NAMALWA (cell line): ENCODE measurements at regions not wholly inside any gene's neighbourhood (a gene's known extent, or its start where the extent isn't known, plus 50 kb on each side); places are given as distances from the start of the nearest gene placed in this dataset.
A peak's percentile ranks its signal among the peaks of the same experiment; 100 is the strongest.

Experiments
- DNase-seq: peaks from one replicate; pipeline ENCODE4 v3.0.0-alpha.2; 2015; ENCODE audit warnings: low spot score

DNA sequence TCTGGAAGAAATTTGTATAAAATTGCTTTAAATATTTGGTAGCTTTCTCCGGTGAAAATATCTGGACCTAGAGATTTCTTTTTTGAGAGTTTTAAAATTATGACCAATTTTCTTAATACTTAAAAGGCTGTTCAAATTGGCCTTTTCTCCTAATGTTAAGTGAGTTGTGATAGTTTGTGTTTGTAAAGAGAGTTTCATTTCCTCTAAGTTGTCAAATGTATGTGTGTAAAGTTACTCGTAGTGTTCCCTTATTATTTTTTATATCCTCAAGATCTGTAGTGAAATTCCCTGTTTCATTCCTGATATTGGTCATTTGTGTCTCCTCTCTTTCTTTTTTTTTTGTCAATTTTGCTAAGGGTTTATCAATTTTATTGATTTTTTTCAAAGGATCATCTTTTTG is 92.6 kb upstream of the CTNNB1 start:
- DNase-seq, result no peak

DNA sequence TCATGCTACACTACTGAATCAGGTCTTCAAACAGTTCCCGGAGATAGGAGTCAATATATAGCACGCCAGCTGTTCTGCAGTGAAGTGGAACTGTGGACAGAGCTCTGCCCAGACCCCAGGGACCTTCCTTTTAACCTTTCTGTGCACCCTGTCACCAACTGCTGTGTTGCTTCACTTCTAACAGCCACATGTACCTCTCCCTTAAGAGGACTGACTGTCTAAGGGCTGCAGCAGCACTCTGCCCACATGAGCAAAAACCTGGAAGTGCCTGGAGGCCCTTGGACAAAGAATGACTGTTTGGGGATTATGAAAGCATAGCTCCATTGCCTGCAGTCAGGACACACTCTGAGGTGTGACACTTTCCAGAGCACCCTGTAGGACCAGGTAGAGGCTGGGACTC is 88.3 kb upstream of the CTNNB1 start:
- DNase-seq, result peak; percentile 47

DNA sequence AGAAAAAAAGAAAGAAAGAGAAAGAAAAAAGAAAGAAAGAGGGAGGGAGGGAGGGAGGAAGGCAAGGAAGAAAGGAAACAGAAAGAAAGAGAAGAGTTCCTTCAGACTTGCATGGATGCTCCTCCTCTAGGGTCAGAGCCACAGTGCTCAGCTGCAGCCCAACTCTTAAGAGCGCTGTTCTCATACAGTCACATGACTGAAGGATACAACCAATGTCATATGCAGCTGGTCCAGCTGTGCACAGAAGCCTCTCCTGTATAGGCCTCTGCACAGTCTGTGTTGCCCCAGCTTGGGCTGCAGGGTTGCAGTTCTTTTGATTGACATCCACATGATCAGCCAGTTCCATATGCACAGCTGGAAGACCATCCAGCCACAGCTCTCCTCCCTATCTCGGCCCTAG is 86.8 kb upstream of the CTNNB1 start:
- DNase-seq, result peak; percentile 57

DNA sequence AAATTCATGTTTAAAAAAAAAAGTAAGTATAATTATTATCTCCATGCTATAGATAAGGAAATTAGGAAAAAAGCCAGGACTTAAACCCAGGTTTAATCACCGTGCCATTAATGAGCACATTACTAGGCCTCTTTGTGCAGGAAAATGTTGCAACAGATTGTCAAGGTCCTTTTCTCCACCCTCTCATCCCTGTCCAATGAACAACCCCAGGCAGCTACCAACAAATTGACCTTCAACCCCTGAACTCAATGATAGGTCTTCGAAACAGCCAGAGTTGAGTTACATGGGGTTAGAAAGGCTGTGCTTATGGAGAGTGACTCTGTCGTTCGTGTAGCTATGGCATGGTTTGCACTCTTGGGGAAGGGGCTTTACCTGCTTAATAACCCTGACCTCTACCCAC is 84.2 kb upstream of the CTNNB1 start:
- DNase-seq, result no peak

DNA sequence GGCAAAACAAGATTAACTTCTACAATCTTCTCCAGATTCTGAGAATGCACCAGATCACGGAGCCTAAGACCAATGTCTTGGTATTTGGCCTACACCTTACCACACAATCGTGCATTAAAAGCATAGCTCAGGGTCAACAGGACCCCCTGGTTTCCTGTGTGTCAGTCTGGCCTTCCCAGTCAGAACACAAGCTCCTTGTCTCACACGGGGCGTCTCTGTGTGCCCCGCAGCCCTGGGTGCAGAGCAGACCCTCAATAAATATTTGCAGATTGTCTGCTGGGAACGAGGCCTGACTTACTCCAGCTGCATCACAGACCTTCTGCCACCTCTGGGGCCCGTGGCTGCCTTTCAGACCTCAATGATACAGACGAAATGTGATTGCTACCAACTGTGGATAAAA is 82.5 kb upstream of the CTNNB1 start:
- DNase-seq, result no peak

DNA sequence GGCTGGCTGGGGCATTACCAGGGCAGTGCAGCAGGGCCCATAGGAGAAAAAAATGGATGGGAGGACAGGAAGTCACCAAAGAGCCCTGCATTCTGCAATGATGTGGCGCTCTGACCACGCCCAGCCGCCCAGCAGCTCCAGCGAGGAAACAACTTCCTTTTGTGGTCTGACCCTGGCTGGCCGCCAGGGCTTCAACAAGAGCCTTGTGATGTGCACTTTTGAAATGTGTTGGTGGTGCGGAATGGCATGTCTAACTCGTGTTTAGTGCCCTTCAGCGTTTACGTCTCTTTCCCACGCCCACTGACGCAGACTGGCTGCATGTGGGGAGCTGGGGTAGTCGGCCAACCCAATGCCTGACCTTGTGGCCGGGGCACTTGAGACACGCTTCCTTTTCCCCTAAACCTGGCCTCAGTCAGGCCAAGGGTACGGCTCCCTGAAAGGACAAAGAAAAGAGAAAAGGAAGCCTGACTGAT is 81.9 kb upstream of the CTNNB1 start:
- DNase-seq, result peak; percentile 94

DNA sequence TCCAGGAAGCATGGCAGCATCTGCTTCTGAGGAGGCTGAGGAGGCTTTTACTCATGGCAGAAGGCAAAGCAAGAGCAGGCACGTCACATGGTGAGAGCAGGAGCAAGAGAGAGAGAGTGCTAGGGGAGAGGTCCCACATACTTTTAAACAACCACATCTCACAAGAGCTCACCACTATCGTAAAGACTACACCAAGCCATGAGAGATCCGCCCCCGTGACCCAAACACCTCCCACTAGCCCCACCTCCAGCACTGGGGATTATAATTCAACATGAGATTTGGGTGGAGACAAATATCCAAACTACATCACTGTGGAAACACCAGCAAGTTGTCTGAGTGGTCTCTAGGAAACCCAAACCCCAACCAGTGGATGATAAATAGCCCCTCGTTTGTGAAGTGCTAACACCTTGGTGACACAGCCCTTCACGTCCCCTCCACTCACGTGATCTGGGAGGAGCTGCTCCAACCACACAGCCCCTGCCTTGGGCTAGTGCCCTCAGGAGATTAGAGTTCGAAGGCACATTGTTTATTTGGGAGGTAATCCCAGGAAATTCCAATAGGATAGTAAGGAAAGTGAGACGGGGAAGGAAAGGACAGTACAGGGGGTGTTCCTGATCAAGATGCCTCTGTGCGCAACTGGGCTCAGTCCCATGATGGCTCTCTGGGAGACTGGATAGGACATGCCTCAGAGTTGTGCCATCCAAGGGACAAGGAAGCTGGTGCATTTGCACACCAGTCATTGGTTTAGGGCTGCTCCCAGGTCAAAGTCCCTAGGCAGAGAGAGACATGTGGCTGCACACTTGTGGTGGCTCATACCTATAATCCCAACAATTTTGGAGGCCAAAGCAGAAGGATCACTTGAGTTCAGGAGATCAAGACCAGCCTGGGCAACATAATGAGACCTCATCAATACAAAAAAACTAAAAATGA is 80.6 kb upstream of the CTNNB1 start:
- DNase-seq, result no peak

DNA sequence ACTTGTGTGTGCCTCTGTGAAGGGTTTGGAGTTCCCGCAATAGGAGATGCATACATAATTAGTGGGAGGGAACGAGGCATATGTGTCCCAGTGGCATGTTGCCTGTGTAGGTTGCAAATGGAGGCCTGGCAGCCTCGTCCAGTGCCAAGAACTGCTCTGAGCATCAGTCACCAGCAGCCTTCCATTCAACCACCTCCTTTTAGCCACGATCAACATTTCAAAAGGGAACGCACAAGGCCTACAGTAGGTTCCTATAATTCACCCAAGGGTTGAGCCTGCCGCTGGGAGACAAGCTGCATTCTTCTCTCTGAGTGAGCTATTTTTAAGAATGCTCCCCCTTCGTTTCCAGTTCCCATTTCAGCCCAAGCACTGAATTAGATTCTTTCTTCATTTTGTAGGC is 78.8 kb upstream of the CTNNB1 start:
- DNase-seq, result no peak

DNA sequence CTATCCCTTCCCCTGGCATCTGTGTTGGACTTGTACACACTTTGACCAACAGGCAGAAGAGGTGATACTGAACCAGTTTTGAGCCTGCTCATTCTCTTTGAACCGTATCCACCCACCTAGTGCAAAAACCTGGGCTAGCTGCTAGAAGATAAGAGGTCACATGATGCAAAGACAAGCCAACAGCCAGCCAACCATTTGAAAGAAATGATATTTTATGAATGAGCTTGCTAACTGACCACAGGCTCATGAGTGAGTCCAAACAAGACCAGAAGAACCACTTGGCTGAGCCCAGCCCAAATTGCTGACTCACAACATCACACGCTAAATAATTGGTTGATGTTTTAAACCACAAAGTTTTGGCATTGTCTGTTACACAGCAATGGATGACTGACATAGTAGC is 74.0 kb upstream of the CTNNB1 start:
- no peak for DNase-seq

DNA sequence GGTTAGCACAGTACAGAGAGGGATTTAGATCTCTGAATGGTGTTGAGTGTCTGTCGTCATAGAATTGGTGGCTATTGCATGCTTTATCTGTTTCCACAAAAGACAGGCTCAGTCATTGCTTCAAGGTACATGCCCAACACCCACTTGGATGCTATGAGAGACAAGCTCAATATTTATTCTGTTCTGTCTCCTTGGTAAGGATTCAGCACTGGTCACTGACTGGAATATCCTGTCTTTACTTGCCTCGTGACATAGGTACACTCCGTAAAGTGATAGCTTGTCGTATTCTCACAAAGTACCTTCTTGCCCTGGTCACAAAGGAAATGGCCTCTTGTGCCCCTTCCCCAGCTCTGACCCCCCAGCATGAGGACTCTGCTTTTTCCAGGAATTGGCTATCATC is 72.8 kb upstream of the CTNNB1 start:
- no peak for DNase-seq

DNA sequence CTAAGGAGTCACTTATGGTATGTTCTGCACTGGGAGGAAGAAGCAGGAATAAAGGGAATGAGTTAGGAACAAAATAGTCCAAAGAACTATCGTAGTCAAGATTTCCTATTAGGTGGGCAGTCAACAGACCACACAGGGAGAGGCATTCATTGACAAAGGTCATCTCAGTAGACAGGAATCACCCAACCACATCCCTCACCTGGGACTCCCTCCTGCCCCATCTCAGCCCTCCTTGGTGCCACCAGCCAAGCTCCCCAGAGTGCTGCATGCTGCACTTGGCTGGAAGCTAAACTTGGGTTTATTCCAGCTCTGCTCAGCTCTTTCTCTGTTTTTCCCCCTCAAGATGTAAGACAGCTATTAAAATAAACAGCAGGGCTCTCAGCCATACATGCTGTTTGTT is 72.3 kb upstream of the CTNNB1 start:
- no peak for DNase-seq

DNA sequence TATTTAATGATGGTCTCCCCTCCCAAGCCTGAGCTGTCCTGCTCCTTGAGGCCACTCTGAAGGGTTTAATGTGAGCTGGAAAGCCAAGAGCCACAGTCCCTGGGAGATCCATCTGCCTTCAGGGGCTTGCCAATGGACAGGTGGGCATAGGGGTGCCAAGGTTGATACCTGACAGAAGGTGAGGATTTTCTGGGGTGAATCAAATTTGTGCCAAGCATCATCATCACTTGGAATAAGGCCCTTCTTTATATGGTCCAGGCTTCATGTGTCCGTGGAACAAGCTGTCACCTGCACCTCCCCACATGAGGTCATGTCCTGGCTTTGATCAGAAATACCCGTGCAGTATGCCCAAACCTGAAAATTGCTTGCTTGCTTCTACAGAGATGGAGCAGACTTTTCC is 71.9 kb upstream of the CTNNB1 start:
- no peak for DNase-seq

DNA sequence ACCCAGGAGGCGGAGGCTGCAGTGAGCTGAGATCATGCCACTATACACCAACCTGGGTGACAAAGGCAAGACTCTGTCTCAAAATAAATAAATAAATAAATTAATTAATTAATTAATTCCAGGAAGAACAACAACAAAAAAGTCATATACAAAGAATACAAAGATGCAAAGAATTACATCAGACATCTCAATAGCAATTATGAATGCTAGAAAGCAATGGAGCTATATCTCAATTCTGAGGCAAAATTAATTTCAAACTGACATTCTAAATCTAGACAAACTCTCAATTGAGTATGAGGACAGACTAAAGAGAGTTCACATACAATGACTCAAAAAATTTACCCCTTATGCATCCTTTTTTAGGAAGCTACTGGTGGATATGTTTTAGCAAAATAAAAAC is 69.6 kb upstream of the CTNNB1 start:
- no peak for DNase-seq

DNA sequence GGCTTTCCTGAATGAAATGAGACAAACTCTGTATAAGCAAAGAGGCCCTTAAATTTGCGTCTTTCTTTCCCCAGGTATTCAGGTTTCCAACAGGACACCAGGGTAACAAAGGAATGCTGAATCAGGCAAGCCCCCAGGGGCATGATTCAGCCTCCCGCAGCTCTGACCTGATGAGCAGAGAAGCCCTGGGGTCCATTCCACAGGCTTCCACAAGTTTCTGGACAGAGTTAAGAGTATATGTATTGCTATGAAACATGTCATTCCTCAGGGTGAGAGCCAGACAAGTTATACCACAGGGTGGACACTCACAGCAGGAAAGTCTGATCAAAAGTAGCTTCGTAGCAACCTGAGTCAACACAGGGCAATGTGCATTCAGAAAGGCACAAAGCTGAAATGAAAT is 68.1 kb upstream of the CTNNB1 start:
- DNase-seq, result no peak

DNA sequence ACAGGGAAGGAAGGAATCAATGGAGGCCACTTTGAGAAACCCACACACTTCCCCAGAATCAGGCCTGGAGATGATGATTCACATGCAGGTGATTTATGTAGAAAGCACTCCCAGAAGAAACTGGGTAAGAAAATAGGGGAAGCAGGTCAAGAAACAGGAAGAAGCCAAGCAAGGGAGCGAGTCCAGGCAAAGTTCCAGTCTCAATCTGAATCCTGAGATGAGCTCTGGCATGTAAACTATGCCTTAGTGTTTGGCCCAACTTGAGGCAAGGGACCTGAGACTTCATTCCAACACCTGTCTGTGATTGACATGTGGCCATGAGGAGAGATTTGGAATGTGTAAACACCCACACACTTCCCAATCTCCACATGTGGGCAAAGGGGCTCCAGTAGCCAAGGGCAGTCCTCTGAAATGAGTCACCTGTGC is 61.6 kb upstream of the CTNNB1 start:
- DNase-seq, result no peak

DNA sequence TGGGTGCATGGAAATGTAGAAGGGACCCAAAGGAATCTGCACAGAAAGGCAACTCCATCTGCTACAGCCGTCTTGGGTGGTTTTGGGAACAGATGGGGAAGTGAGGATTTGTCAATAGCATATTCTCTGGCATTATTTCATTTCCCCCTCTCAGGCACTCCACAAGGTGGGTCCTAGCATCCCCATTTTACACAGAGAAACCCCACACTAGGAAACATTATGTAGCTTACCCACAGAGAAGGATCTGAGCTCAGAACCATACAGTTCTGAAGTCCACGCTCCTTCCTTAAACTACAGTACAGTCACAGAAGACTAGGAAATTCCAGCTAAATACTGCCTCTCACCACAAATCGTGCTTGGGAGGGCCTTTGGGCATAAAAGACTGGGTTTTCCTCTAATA is 61.2 kb upstream of the CTNNB1 start:
- DNase-seq, result no peak

DNA sequence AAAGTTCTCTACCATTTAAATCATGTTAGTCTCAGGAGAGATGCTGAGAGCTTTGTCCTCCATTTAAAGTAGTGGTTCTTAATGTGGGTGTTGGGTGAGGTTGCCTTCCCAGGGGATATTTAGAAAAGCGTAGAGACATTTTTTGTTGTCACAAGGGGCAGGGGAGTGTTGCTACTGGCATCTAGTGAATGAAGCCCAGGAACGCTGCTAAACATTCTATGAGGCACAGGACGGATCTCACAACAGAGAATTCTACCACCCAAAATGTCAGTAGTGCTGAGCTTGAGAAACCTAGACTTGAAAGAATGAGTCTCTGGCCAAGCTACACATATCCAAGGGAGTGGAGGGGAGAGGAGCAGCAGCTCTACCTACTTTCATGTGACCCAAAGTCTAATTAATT is 60.7 kb upstream of the CTNNB1 start:
- no peak for DNase-seq

DNA sequence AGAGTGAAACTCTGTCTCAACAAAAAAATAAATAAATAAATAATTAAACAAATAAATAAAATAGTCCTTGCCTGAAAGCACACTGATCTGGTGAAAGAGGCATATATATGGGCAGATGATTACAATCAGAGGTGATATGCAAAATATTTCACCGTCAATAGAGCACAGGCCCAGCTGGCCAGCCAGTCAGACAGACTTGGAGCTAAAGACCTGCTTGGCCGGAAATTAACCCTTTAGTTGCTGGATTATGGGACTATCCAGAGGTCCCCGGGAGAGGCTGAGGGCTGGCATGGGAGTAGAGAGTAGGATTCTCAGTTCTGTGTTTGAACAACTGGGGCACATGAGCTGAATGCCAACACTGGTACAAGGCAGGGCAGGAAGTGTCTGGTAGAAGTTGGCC is 59.1 kb upstream of the CTNNB1 start:
- DNase-seq, result no peak

DNA sequence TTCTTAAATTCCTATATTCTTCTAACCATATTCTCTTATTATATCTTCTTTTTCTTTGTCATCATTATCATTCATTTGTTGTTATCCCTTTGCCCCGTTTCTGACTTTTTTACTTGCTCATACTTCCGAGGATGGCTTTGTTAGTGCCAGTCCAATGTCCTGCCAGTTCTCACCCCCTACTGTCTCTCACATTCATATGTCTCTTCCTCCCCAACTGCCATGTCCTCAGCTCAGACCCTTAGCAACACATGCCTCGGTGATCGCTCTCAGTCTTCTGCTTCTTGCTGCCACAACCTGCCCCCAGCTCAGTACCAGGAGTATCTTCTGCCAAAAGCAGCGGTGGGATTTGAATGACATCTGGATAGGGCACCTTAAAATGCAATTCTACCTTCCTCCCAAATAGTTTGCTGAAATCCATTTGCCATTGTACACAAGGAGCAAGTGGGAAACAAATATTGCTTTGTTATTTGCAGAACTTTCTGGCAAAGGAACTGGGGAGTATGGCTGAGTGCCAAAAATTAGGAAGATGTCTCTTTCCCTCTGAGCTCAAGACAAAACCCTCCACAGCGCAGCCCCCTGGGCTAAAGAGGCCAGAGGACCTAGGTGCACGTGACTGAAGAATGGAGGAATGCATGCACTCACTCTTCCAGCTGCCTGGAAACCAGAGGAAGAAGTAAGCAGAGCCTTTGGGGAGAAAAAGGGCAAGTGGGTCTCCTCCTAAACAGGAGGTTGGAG is 57.7 kb upstream of the CTNNB1 start:
- DNase-seq, result no peak

DNA sequence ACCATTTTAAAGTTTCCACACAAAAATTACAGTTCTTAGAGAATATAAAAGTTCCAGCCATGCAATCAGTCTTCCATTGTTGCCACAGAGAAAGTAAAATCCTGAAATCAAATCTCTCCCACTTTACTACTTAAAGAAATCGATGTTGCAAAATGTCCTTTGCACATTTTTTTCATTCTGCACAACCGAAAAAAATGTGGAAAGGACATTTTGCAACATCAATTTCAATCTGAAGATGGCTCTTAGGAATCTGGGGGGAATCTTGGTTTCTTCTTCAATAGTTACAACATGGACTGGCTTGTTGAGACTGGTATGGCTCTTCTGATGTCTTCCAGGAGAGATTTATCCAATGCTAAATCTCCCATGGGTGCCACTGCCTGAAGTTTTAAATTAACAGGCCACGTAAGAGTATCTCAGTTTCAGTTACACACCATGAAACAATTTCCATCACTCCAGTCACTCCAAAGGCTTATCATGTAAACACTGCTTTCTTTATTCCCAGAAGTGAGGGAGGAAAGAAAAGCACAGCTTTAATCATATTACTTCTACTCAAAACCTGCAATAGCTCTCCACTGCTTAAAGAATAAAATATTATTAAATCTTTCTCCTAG is 55.8 kb upstream of the CTNNB1 start:
- DNase-seq, result no peak

DNA sequence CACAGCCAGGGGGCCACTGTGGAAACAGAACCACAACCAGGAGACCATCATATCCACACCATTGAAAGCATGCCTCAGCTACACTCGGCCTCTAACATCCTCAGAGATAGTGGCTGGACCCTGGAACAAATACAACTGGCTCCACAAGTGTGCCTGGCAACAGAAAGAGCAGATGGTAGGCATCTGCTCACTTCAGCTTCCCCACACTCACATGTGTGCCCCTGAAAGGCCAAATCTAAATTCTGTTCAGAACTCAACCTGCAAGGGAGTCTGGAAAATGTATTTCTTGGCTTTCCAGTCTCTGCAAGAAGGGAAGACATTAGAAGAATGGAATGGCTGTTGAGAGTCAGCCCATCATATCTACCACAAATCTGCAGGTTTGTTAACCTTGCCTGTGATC is 54.7 kb upstream of the CTNNB1 start:
- DNase-seq, result no peak

DNA sequence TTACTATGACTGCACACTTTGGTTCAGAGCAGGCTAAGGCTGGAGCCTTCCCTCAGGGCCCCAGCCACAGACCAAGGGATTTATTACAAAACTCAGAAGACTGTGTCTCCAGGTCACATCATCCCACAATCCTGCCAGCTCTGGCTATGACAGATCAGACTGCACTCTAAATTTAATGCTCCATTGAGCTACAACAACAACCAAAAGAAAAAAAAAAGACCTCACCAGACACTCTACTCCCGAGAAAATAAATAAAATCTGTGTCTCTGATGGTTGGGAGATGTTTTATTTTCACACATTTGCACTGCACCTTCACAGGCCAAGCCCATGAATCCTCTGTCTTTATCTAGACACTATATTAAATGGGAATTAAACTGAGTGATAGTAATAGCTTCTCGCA is 50.8 kb upstream of the CTNNB1 start:
- DNase-seq, result no peak

DNA sequence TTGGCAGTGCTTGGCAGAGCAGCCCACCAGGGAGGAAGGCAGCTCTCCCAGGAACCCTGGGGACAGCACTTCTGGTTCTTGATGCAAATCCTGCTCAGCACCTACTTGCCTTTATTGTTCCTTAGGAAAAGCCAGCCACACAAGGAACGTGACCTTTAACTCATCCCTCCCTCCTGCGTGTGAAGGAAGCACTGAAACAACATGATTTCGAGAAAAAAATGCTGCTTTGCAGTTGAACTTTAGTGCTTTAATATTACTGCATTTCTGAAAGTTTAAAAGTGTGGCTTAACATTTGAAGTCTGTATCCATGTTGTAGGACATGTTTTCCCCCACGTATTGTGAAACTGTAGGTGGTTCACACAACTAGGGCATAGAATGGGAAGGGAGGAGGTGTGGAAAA is 50.4 kb upstream of the CTNNB1 start:
- DNase-seq, result no peak
